HG03066 (cell line): ENCODE measurements at regions not wholly inside any gene's neighbourhood (a gene's known extent, or its start where the extent isn't known, plus 50 kb on each side); places are given as distances from the start of the nearest gene placed in this dataset.
A peak's percentile ranks its signal among the peaks of the same experiment; 100 is the strongest.
"Not testable (repeated sequence)": the region's sequence is repeated elsewhere in the genome, so short reads cannot be mapped to it uniquely, and the experiment has no call there.

Experiments used
- ATAC-seq: cut with Tn5 transposase; IDR thresholded peaks from one replicate; pipeline ENCODE4 v1.9.1; 2021; ENCODE audit warnings: low read depth; ENCODE audit not compliant: unreplicated experiment

GRCh38 chr12:116687888-116688287 lies 50.0 kb downstream of the SPRING1 start:
- ATAC-seq, result no peak

DNA sequence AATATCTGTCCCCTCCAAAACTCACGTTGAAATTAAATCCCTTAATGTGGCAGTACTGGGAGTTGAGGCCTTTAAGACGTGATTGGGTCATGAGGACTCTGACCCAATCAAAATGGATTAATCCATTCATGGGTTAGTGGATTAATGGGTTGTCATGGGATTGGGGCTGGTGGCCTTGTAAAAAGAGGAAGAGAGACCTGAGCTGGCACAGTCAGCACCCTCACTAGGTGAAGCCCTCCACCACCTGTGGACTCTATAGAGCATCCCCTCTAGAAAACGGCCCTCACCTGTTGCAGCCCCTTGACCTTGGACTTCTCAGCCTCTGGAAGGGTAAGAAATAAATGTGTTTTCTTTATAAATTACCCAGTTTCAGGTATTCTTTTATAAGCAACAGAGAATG lies 53.0 kb downstream of the SPRING1 start:
- no peak for ATAC-seq

GRCh38 chr12:116677202-116677661 lies 60.6 kb downstream of the SPRING1 start:
- no peak for ATAC-seq

GRCh38 chr12:116675339-116676107 lies 62.3 kb downstream of the SPRING1 start:
- no peak for ATAC-seq

- no peak for ATAC-seq
These were observed 63.2 kb downstream of the SPRING1 start for GRCh38 chr12:116674643-116675183.

DNA sequence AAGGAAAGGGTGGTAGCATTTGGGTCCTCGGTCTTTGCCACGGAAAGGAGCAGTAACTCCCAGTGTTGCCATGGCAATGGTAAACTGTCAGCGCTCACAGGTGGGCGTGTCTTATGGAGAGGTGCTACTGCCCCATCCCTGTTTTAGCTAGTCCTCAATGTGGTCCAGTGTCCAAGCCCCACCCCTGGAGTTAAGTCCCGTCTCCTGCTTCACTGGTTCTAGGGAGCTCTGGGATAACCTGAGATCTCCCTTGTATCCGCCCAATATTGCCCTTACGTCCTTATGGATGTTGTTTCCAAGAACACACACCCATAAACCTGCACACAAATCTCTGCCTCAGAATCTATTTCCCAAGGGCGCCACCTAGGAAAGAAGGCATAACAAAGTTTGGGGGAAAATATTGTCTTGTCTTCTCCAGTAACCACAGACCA lies 64.2 kb downstream of the SPRING1 start:
- ATAC-seq, result no peak

DNA sequence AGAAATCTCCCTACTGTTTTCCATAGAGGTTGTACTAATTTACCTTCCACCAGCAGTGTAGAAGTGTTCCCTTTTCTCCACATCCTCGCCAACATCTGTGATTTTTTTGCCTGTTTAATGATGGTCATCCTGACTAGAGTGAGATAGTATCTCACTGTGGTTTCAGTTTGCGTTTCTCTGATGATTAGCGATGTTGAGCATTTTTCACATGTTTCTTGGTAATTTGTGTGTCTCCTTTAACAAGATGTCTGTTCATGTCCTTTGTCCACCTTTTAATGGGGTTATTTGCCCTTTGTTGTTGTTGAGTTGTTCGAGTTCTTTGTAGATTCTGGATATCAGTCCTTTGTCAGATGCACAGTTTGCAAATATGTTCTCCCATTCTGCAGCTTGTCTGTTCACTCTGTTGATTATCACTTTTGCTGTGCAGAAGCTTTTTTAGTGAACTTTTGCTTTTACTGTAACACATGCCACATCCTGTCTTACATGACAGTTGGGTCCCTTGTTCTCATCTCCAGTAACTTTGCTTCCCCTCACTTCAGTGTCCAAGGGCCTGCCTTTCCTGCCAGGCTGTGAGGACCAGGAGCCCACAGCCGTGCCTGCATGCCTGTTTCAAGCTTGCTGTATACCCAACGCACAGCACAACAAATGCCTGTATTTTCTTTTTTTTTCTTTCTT lies 64.9 kb downstream of the SPRING1 start:
- peak; percentile 55 for ATAC-seq

- no peak for ATAC-seq
These were observed 65.9 kb downstream of the SPRING1 start for GRCh38 chr12:116672010-116672409.

DNA sequence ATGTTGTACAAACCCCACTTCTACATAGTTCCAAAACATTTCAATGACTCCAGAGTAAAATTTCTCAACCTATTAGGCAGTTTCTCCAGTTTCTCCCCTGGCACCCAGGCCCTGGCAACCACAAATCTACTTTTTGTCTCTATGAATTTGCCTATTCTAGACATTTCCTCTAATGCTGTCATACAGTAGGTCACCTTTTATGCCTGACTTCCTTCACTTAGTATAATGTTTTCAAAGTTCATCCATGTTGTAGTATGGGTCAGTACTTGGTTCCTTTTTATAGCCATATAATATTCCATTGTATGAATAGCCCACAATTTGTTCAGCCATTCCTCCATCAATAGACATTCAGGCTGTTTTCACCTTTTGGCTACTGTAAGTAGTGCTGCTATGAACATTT lies 67.0 kb downstream of the SPRING1 start:
- ATAC-seq, result no peak

GRCh38 chr12:116667752-116668151 lies 70.1 kb downstream of the SPRING1 start:
- no peak for ATAC-seq

DNA sequence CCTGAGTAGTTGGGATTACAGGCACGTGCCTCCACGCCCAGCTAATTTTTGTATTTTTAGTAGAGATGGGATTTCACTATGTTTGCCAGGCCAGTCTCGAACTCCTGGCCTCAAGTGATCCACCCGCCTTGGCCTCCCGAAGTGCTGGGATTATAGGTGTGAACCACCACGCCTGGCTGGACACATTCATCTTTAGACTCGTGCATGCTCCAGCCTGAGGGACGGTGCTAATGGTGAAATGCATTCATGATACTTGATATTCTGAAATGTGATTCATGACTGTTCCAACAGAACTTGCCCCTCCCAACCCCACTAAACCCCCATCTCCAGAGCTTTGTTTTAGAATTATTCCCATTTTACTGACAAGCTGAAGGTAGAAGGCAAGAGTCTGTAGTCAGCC lies 71.0 kb downstream of the SPRING1 start:
- ATAC-seq, result not testable (repeated sequence)

- no peak for ATAC-seq
These were observed 71.6 kb downstream of the SPRING1 start for GRCh38 chr12:116666305-116666673.

DNA sequence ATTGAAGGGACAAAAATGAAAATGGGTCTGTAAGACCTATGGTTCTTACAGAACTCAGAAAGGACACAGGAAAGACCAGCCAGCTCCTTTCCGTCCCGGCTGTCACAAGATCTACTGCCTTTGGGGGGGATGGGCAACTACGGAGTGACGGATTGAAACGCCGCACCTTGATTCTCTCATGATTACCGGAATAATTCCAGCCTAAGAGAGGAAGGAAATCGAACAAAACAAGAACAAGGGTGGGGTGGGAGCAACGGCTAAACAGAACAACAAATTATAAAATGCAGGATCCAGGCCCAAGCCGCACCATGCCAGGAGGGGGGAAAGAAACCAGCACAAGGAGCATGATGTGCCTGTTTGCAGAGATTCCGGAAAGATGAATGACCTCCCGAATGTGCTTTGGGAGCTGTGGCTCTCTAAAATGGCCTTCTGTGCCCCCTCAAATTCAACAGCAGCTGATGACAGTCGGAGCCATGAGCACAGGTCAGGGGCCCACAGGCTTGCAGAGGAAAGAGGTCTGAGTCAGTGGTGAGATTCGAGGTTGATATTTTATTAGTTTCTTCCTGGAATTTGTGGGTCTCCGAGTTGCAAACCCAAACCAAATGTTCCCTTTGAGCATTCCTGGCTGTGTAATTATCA lies 72.1 kb downstream of the SPRING1 start:
- no peak for ATAC-seq

GRCh38 chr12:116664085-116664484 lies 73.8 kb downstream of the SPRING1 start:
- no peak for ATAC-seq

DNA sequence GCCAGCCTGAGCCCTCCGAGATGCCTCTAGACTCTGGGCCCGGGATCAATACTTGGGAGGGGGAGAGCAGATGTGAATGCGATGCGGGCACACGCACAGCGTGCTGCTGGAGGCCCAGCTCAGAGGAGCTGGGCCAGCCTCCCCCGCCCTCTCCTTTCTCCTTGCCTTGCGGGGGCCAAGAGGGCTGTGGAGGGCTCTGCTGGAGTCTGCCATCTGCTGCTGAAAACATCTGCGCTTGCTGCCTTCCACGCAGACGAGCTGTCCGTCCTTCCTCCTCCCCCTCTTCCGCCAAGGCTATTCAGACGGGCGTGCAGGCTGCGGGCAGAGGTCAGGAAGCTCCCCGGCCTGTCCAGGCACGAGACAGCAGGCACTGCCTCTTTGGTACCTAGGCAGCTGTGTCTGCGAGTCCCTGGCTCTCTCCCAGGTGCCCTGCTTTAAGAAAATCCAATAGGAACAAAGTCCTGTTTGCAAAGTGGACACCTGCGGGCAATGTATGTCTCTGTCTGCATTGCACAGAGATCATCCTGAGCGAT lies 75.2 kb downstream of the SPRING1 start:
- ATAC-seq, result no peak

- no peak for ATAC-seq
These were observed 76.5 kb downstream of the SPRING1 start for GRCh38 chr12:116661341-116661740.

DNA sequence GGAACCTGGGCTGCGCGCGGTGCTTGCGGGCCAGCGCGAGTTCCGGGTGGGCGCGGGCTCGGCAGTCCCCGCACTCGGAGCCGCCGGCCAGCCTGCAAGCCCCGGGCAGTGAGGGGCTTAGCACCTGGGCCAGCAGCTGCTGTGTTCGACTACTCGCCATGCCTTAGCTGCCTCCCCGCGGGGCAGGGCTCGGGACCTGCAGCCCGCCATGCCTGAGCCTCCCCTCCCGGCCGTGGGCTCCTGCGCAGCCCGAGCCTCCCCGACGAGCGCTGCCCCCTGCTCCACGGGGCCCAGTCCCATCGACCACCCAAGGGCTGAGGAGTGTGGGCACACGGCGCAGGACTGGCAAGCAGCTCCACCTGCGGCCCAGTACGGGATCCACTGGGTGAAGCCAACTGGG lies 77.1 kb downstream of the SPRING1 start:
- not testable (repeated sequence) for ATAC-seq

GRCh38 chr12:116659771-116660481 lies 77.9 kb downstream of the SPRING1 start:
- no peak for ATAC-seq

DNA sequence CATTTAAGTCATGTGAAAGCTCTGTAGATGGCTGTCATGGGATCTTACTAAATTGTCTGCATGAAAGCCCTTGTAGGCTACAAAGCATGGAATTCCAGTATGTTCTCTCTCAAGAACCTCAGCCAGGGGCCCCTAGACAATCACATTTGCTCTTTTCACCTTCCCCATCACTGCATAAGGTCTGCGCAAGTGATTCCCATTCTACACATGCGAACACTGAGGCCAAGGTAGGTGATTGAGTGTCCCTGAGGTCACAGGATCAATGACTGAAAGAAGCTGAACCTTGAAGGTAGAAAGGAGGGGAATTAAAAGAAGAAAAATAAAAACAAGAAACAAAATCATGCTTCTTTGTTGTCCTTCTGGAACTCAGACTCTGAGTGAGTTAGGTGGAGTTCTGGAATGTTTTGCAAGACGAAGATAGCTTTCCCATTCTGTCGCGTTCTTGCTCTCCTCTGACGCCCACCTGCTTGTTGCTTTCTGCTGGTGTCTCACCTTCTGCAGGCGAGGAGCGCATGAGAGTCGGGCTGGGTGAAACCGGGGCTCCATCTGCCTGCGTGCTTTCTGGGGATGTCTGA lies 79.9 kb downstream of the SPRING1 start:
- ATAC-seq, result no peak

DNA sequence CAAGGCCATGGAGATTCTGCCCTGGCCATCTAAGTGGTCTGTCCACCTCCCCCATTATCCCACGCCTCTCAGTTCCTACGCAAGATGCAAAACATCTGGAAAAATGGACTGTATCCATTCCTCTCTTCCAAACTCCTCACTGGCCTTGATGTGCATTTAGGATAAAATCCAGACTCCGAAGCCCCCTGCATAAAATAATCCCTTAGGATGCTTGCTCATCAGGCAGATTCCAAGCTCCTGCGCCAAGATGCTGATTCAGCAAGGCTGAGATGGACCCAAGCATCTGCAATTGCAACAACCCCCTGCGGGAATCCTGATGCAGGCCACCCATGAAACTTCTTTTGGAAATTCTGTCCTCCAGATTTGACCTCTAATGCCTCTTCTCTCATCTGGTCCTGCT lies 81.6 kb downstream of the SPRING1 start:
- ATAC-seq, result no peak
